ENCODE measurements at regions not wholly inside any gene's neighbourhood (a gene's known extent, or its start where the extent isn't known, plus 50 kb on each side); places are given as distances from the start of the nearest gene placed in this dataset.

DNA sequence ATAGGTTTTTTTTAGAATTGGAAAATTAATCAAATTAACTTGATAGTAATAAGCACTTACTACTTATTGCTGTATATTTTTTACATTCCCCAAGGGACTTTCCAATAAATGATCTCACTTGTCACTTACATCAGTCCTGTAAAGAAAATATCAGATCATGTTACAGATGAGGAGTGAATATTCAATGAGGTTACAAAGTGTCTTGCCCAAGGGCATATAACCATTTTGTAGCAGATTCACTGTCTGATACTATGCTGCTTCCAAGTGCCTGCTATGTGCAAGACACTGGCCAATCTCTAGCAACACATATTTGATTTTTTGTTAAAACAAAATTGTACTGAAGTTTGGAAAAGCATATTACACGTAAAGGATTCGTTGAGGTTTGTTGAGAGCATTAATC, 1287.7 kb downstream of the FAM133A start:
- no peak overlapping the region for H4K8ac ChIP-seq (ENCODE audit: extremely low read depth, insufficient read depth, low read length)
- WGBS, 2 experiments (ENCODE audit: extremely low coverage in 1 of 2, insufficient coverage in 1 of 2, insufficient read length in 1 of 2, insufficient replicate concordance in 2 of 2, low coverage in 1 of 2, low lambda C conversion rate in 2 of 2, missing lambda C conversion rate in 1 of 2), result 91% methylated on average over 2 of the region's 2 CpGs; no CpG with 5 or more reads in 1 of the 2 experiments
- H4K91ac ChIP-seq (replicated peaks; ENCODE audit: insufficient read length, low read length), result no peak overlapping the region
- no peaks in the 10 kb centered on the region for H3K79me1 ChIP-seq (ENCODE audit: low read depth, low read length)
- no peak overlapping the region for H4K5ac ChIP-seq (ENCODE audit: insufficient read length, low read depth, low read length)
- FAIRE-seq, result peak; percentile 69
- H3K23me2 ChIP-seq (ENCODE audit: low read depth, low read length), result no peaks in the 10 kb centered on the region
- no peak overlapping the region for H2BK12ac ChIP-seq (ENCODE audit: low read depth, low read length)
- H3K9ac ChIP-seq (replicated peaks in 1 of 4; ENCODE audit: extremely low read depth in 1 of 4, low read depth in 3 of 4, low read length in 3 of 4), result no peak overlapping the region
- no peaks in the 10 kb centered on the region for H4K20me1 ChIP-seq (replicated peaks in 1 of 2; ENCODE audit: control insufficient read depth in 1 of 2, insufficient read depth in 2 of 2, low read length in 2 of 2)
- H3K4me3 ChIP-seq (ENCODE audit: extremely low read depth in 1 of 4, insufficient read depth in 2 of 4, low read depth in 3 of 4, low read length in 4 of 4), result no peak overlapping the region
- H3K56ac ChIP-seq (replicated peaks; ENCODE audit: insufficient read length, low read depth, low read length), result no peak overlapping the region
- H2BK120ac ChIP-seq (replicated peaks; ENCODE audit: low read depth, low read length), result no peak overlapping the region
- H3K23ac ChIP-seq (ENCODE audit: insufficient read length), result no peak overlapping the region
- no peaks in the 10 kb centered on the region for H3K79me2 ChIP-seq (ENCODE audit: control insufficient read depth in 1 of 2, insufficient read depth in 2 of 2, low read length in 2 of 2)
- H2BK20ac ChIP-seq (ENCODE audit: low read length), result no peak overlapping the region
- H2AFZ ChIP-seq (ENCODE audit: low read length), result no peak overlapping the region
- no peak overlapping the region for H2AK5ac ChIP-seq (ENCODE audit: low read depth, low read length)
- no peak for DNase-seq (ENCODE audit: low read depth in 1 of 2, low spot score in 2 of 2)
- TF ChIP-seq KDM4A (IDR thresholded peaks at IDR 0.05; ENCODE audit: low read depth, low read length, severe bottlenecking) (no peak), POLR2A (IDR thresholded peaks at IDR 0.05; ENCODE audit: control extremely low read depth in 1 of 2, low read depth in 2 of 2, low read length in 2 of 2) (no peak), POU5F1 (IDR thresholded peaks at IDR 0.05; ENCODE audit: low read depth, low read length) (no peak), TAF7 (optimal IDR thresholded peaks at IDR 0.05; ENCODE audit: borderline replicate concordance, low read depth, low read length) (no peak), BCL11A (IDR thresholded peaks at IDR 0.05; ENCODE audit: low read depth in 2 of 2, low read length in 2 of 2) (no peak), EZH2 (IDR thresholded peaks at IDR 0.05; ENCODE audit: low read depth, low read length, severe bottlenecking) (no peak), SIX5 (IDR thresholded peaks at IDR 0.05; ENCODE audit: low read depth, low read length) (no peak)
- CTCF ChIA-PET (ENCODE audit: partially characterized antibody), result no interaction called here
- H3K4me2 ChIP-seq (ENCODE audit: insufficient read depth in 1 of 2, low read depth in 2 of 2, low read length in 2 of 2), result no peak overlapping the region
- H3K4me1 ChIP-seq (replicated peaks in 1 of 4; ENCODE audit: control insufficient read depth in 3 of 4, insufficient read depth in 4 of 4, low read length in 3 of 4), result no peaks in the 10 kb centered on the region
- POLR2A ChIA-PET (ENCODE audit: partially characterized antibody), result no interaction called here
- no peaks in the 10 kb centered on the region for H3K27me3 ChIP-seq (replicated peaks in 1 of 4; ENCODE audit: control insufficient read depth in 3 of 4, extremely low read depth in 1 of 4, insufficient read depth in 3 of 4, low read length in 3 of 4)
- H3K18ac ChIP-seq (ENCODE audit: extremely low read depth, low read length), result no peak overlapping the region
- H2BK5ac ChIP-seq (ENCODE audit: low read depth, low read length), result no peak overlapping the region
- no peaks in the 10 kb centered on the region for H3K36me3 ChIP-seq (ENCODE audit: control insufficient read depth in 2 of 4, insufficient read depth in 4 of 4, low read length in 3 of 4)
- no peak overlapping the region for H2BK15ac ChIP-seq (ENCODE audit: low read length)
- no peak overlapping the region for H3K27ac ChIP-seq (ENCODE audit: low read depth, low read length)
- H3K4ac ChIP-seq (replicated peaks; ENCODE audit: insufficient read length, low read depth, low read length), result no peak overlapping the region
- H3K9me3 ChIP-seq (ENCODE audit: insufficient read depth in 2 of 2, low read depth in 1 of 2, low read length in 1 of 2), result no peaks in the 10 kb centered on the region
- H3K14ac ChIP-seq (ENCODE audit: insufficient read length), result no peak overlapping the region

Data from H1 (cell line).